Fibroblast of lung (primary cell): ENCODE measurements at regions not wholly inside any gene's neighbourhood (a gene's known extent, or its start where the extent isn't known, plus 50 kb on each side); places are given as distances from the start of the nearest gene placed in this dataset.

Experiments used
- EZH2 ChIP-seq: IDR thresholded peaks from 2 replicates; pipeline ENCODE4 v1.5.1; 2012; ENCODE audit warnings: low read length, control low read depth, mild to moderate bottlenecking; ENCODE audit errors: missing control alignments
- TF ChIP-seq, protein P1 (sequence below), 2 donors: IDR thresholded peaks in 1 of 2; conservative IDR thresholded peaks in 1 of 2; 1 replicate in 1 of 2; 2 replicates in 1 of 2; pipeline ENCODE4 v1.5.1; 2011 to 2012; ENCODE audit warnings: low read length in 2 of 2, control low read depth in 1 of 2, inconsistent platforms in 1 of 2, low read depth in 1 of 2, mild to moderate bottlenecking in 1 of 2

DNA sequence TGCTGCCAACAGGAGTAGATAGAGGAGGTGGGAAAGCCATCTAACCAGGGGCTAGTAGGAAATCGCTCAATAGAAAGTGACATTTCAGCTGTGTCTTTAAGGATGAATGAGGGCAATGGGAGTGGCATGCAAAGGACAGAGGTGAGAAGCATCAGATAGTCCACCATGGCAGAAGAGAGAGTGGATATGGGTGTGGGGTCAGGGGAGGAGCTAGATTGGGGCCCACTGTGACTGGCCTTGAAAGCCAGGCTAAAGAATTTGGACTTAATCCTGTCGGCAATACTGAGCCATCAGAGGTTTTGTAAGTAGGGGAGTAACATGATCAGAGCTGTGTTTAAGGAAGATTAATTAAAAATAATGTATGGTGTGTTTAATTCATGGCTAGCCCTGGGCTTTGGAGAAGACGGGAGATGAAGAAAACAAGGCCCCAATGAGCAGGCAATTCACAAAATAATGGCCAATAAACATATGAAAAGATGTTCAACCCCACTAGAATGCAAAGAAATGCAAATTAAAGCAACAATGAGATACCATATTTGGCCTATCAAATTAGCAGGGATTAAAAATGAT lies 98.1 kb upstream of the PJA1 start:
- TF ChIP-seq, protein P1, sequence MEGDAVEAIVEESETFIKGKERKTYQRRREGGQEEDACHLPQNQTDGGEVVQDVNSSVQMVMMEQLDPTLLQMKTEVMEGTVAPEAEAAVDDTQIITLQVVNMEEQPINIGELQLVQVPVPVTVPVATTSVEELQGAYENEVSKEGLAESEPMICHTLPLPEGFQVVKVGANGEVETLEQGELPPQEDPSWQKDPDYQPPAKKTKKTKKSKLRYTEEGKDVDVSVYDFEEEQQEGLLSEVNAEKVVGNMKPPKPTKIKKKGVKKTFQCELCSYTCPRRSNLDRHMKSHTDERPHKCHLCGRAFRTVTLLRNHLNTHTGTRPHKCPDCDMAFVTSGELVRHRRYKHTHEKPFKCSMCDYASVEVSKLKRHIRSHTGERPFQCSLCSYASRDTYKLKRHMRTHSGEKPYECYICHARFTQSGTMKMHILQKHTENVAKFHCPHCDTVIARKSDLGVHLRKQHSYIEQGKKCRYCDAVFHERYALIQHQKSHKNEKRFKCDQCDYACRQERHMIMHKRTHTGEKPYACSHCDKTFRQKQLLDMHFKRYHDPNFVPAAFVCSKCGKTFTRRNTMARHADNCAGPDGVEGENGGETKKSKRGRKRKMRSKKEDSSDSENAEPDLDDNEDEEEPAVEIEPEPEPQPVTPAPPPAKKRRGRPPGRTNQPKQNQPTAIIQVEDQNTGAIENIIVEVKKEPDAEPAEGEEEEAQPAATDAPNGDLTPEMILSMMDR (conservative IDR thresholded peaks at IDR 0.05 in 1 of 2, IDR thresholded peaks at IDR 0.05 in 1 of 2; ENCODE audit: low read depth in 1 of 2, low read length in 2 of 2): no peak
- TF ChIP-seq EZH2: no peak
